Spinal cord (tissue), 9 donors: ENCODE measurements at regions not wholly inside any gene's neighbourhood (a gene's known extent, or its start where the extent isn't known, plus 50 kb on each side); places are given as distances from the start of the nearest gene placed in this dataset.

Experiments
- DNase-seq, 6 donors: peaks; one replicate each; pipeline versions ENCODE4 v3.0.0 to v3.0.0-alpha.2; 2013 to 2015; ENCODE audit warnings: low spot score in 6 of 6, low read depth in 4 of 6
- H3K27ac ChIP-seq: one replicate; pipeline ENCODE4 v1.5.1; 2013; ENCODE audit warnings: low read depth, low read length, control low read depth
- H3K27me3 ChIP-seq: one replicate; pipeline ENCODE4 v1.6.1; 2013; ENCODE audit warnings: low read length; ENCODE audit not compliant: control insufficient read depth, insufficient read depth
- H3K36me3 ChIP-seq: one replicate; pipeline ENCODE4 v1.6.1; 2013; ENCODE audit warnings: low read length; ENCODE audit not compliant: control insufficient read depth, insufficient read depth
- H3K4me1 ChIP-seq: one replicate; pipeline ENCODE4 v1.6.1; 2013; ENCODE audit warnings: low read length; ENCODE audit not compliant: control insufficient read depth, insufficient read depth
- H3K4me3 ChIP-seq: one replicate; pipeline ENCODE4 v1.5.1; 2013; ENCODE audit warnings: low read depth, low read length, control low read depth
- H3K9me3 ChIP-seq: one replicate; pipeline ENCODE4 v1.6.1; 2013; ENCODE audit warnings: low read length; ENCODE audit not compliant: control insufficient read depth, insufficient read depth
- WGBS: methylation state at CpG from one replicate; pipeline ENCODE4 v1.1.5; 2013; ENCODE audit warnings: missing lambda C conversion rate; ENCODE audit not compliant: insufficient coverage; 5-methylcytosine and 5-hydroxymethylcytosine counted together
- donor health status: healthy.

- Histone ChIP-seq H3K4me3 (no peak overlapping the region), H3K4me1 (no peaks in the 10 kb centered on the region), H3K36me3 (no peaks in the 10 kb centered on the region), H3K27ac (no peak overlapping the region), H3K27me3 (no peaks in the 10 kb centered on the region), H3K9me3 (no peaks in the 10 kb centered on the region)
- DNase-seq, result no peak
- 35% methylated on average over 5 of the region's 6 CpGs for WGBS
Measured at GRCh38 chr20:57866250-57867106, 156.7 kb upstream of the PMEPA1 start.

DNA sequence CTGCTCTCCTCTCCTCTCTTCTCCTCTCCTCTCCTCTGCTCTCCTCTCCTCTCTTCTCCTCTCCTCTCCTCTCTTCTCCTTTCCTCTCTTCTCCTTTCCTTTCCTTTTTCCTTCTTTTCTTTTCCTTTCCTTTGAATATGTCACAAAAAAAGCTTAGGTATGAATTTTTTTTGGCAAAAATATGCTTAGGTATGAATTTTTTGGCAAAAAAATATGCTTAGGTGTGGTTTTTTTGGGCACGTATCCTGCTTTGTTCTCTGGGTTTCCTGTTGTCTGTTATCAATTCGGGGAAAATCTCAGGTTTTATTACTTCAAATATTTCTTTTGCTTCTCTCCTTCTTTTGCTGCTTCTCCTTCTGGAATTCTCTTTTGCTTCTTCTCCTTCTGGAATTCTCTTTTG is 155.5 kb upstream of the PMEPA1 start:
- no peaks in the 10 kb centered on the region for H3K27me3 ChIP-seq
- 80% methylated on average over 1 of the region's 2 CpGs for WGBS
- DNase-seq, result no peak

DNA sequence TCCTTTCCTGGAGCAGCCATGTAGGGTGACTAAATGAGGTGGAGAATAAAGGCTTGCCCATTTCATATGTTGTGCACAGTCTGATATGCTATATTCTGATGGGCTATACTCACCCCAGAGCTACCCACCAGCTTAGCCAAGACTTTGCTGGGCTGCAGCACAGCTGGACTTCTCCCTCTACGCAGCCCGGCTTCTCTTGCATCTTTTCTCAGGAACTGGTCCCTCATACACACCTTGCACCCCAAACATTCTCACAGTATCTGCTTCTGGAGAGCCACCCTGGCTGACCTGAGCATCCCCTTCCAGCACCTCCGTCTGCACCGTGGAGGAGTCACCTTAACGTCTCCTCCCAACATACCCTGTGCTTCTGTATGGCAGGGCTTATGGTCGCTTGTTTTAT is 150.8 kb upstream of the PMEPA1 start:
- no peaks in the 10 kb centered on the region for H3K27me3 ChIP-seq
- WGBS, result 89% methylated on average over 2 of the region's 6 CpGs
- no peak for DNase-seq

More for the DNA sequence above, 155.5 kb upstream of the PMEPA1 start:
- Histone ChIP-seq H3K36me3 (no peaks in the 10 kb centered on the region), H3K4me1 (no peaks in the 10 kb centered on the region), H3K27ac (no peak overlapping the region), H3K4me3 (no peak overlapping the region), H3K9me3 (no peaks in the 10 kb centered on the region)

DNA sequence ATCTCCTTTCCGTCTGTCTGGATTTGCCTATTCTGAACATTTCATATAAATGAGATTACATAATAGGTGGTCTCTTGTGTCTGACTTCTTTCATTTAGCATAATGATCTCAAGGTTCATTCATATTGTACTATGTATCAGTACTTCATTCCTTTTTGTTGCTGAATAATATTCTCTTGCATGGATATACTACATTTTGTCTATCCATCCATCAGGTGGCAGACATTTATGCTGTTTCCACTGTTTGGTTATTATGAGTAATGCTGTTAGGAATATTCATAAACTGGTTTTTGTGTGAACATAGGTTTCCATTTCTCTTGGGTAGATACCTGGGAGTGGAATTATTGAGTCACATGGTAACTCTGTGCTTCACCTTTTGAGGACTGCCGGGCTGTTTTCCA is 148.2 kb upstream of the PMEPA1 start:
- Histone ChIP-seq H3K27ac (no peak overlapping the region), H3K9me3 (no peaks in the 10 kb centered on the region), H3K4me1 (no peaks in the 10 kb centered on the region), H3K27me3 (no peaks in the 10 kb centered on the region), H3K36me3 (no peaks in the 10 kb centered on the region), H3K4me3 (no peak overlapping the region)
- DNase-seq, result no peak
- whole genome bisulfite sequencing, result no CpG with 5 or more reads among the region's 2 CpGs

More for the DNA sequence above, 150.8 kb upstream of the PMEPA1 start:
- H3K4me1 ChIP-seq, result no peaks in the 10 kb centered on the region
- H3K27ac ChIP-seq, result no peak overlapping the region
- no peaks in the 10 kb centered on the region for H3K9me3 ChIP-seq
- no peak overlapping the region for H3K4me3 ChIP-seq
- no peaks in the 10 kb centered on the region for H3K36me3 ChIP-seq

DNA sequence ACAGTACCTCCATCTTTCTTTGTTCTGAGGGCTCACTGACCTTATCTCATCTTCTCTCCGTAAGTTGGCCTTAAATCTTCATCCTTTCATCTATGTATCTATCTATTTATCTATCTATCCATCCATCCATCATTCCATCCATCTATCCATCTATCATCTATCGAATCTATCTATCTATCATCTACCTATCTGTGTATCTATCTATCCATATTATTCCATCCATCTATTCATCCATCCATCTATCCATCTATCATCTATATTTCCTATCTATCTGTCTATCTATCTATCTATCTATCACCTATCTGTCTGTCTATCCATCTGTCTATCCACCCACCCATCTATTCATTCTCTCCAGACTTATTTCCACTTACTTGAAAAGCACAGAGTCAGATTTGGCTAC is 147.3 kb upstream of the PMEPA1 start:
- H3K9me3 ChIP-seq, result no peaks in the 10 kb centered on the region
- 46% methylated on average over 2 of the region's 2 CpGs for WGBS
- no peak overlapping the region for H3K27ac ChIP-seq
- H3K4me1 ChIP-seq, result no peaks in the 10 kb centered on the region
- no peaks in the 10 kb centered on the region for H3K36me3 ChIP-seq
- no peak for DNase-seq
- no peaks in the 10 kb centered on the region for H3K27me3 ChIP-seq
- no peak overlapping the region for H3K4me3 ChIP-seq

GRCh38 chr20:57856658-57857057 is 146.8 kb upstream of the PMEPA1 start:
- DNase-seq, result no peak

GRCh38 chr20:57851796-57852195 is 142.0 kb upstream of the PMEPA1 start:
- Histone ChIP-seq H3K36me3 (no peaks in the 10 kb centered on the region), H3K27ac (no peak overlapping the region), H3K4me3 (no peak overlapping the region), H3K9me3 (no peaks in the 10 kb centered on the region), H3K4me1 (no peaks in the 10 kb centered on the region), H3K27me3 (no peaks in the 10 kb centered on the region)
- no CpG with 5 or more reads among the region's 4 CpGs for WGBS
- DNase-seq, result no peak

More at GRCh38 chr20:57856658-57857057, 146.8 kb upstream of the PMEPA1 start:
- H3K27ac ChIP-seq, result no peak overlapping the region
- WGBS, result no CpG with 5 or more reads among the region's 2 CpGs
- H3K9me3 ChIP-seq, result no peaks in the 10 kb centered on the region
- H3K4me3 ChIP-seq, result no peak overlapping the region
- H3K36me3 ChIP-seq, result no peaks in the 10 kb centered on the region
- no peaks in the 10 kb centered on the region for H3K4me1 ChIP-seq
- H3K27me3 ChIP-seq, result no peaks in the 10 kb centered on the region

DNA sequence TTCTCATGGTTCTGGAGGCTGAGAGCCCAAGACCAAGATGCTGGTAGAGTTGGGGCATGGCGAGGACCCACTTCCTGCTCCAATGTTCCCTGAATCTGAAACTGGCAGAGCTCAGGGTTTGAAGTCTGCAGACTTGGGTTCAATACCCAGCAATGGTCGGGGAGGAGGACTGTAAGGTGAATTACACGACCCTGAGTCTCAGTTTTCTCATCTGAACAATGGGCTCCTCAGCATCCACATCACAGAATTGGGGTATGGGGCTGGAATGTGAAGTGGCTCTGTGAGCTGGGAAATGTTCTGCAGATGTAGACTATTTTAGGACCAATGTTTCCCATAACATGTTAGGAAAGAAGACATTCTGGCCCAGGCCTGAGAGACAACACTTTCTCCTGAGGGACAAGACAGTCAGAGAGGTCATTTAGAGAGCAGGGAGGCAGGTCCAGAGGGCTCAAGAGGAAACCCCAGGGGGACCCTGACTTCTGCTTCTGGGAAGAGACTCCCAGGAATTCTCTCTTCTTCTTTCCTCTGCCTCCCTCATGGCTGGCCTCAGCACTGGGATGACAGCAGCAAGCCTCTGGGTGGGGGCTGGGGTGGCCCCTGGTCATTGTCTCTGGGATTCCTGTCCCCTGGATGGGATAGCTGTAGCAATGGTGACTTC is 141.3 kb upstream of the PMEPA1 start:
- Histone ChIP-seq H3K27ac (no peak overlapping the region), H3K36me3 (no peaks in the 10 kb centered on the region)
- WGBS, result 94% methylated on average over 3 of the region's 3 CpGs

DNA sequence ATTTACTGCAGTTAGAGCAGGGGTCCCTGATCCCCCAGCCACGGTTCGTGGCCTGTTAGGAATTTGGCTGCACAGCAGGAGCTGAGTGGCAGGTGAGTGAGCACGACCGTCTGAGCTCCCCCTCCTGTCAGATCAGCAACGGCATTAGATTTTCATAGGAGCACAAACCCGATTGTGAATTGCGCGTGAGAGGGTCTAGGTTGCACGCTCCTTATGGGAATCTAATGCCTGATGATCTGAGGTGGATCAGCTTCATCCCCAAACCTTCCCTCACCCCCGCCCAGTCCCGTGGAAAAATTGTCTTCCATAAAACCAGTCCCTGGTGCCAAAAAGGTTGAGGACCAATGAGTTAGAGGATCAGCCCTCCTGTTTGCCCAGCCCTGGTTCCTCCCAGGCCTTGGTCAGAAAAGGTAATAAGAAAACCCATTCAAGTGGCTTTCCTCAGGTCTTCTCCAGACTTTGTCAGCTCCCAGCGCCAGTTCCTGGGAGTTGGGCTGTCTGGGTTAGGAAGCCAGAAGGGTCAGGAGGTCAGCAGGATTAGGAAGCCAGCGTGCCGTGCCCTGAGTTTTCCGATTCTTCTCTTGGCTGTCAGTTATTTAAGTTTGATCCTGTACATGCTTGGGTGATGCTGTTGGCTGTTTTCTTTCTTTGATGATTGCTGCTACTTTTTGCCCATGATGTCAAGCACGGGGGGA is 139.9 kb upstream of the PMEPA1 start:
- no peak for DNase-seq
- Histone ChIP-seq H3K4me3 (no peak overlapping the region), H3K9me3 (no peaks in the 10 kb centered on the region), H3K27ac (no peak overlapping the region), H3K36me3 (no peaks in the 10 kb centered on the region), H3K4me1 (no peaks in the 10 kb centered on the region), H3K27me3 (no peaks in the 10 kb centered on the region)
- 87% methylated on average over 6 of the region's 16 CpGs for WGBS

More for the DNA sequence above, 141.3 kb upstream of the PMEPA1 start:
- H3K4me1 ChIP-seq, result no peaks in the 10 kb centered on the region
- H3K27me3 ChIP-seq, result no peaks in the 10 kb centered on the region
- no peaks in the 10 kb centered on the region for H3K9me3 ChIP-seq
- H3K4me3 ChIP-seq, result no peak overlapping the region
- no peak for DNase-seq
